ENCODE measurements at regions not wholly inside any gene's neighbourhood (a gene's known extent, or its start where the extent isn't known, plus 50 kb on each side); places are given as distances from the start of the nearest gene placed in this dataset.

GRCh38 chr5:83871533-83872395 lies 151.1 kb upstream of the HAPLN1 start:
- H3K4me2 ChIP-seq (replicated peaks; ENCODE audit: low read depth, low read length, poor library complexity, severe bottlenecking), result no peak overlapping the region
- ATAC-seq (ENCODE audit: low read depth), result no peak
- intact Hi-C loops (cut with micrococcal nuclease), result no loop called here
- no peaks in the 10 kb centered on the region for H3K27me3 ChIP-seq (replicated peaks in 1 of 4; ENCODE audit: control extremely low read depth in 1 of 4, control insufficient read depth in 3 of 4, insufficient read depth in 4 of 4, low read length in 3 of 4)
- H2AFZ ChIP-seq (ENCODE audit: insufficient read depth, low read depth, low read length, poor library complexity, severe bottlenecking), result no peak overlapping the region
- H3K4me1 ChIP-seq (ENCODE audit: control insufficient read depth in 2 of 2, insufficient read depth in 2 of 2, low read length in 2 of 2), result no peaks in the 10 kb centered on the region
- ChIA-PET POLR2A (no interaction called here), CTCF (no interaction called here)
- DNase-seq, result no peak
- no peaks in the 10 kb centered on the region for H4K20me1 ChIP-seq (ENCODE audit: control insufficient read depth, insufficient read depth, low read length, poor library complexity, severe bottlenecking)
- no peak overlapping the region for H3K27ac ChIP-seq (ENCODE audit: low read length in 2 of 2)
- no peak overlapping the region for H3K9ac ChIP-seq (ENCODE audit: low read length)
- WGBS (ENCODE audit: insufficient coverage), result 77% methylated on average over 2 of the region's 6 CpGs
- H3K4me3 ChIP-seq (ENCODE audit: control extremely low read depth in 1 of 5, extremely low read depth in 1 of 5, insufficient read depth in 1 of 5, low read depth in 2 of 5, low read length in 4 of 5), result no peak overlapping the region
- no peaks in the 10 kb centered on the region for H3K36me3 ChIP-seq (replicated peaks in 1 of 2; ENCODE audit: control extremely low read depth in 1 of 2, control insufficient read depth in 1 of 2, extremely low read depth in 1 of 2, insufficient read depth in 2 of 2, low read length in 1 of 2)
- H3K27ac Mint-ChIP-seq, result no peak overlapping the region
- no peaks in the 10 kb centered on the region for H3K4me1 Mint-ChIP-seq
- H3K4me3 Mint-ChIP-seq, result no peak overlapping the region
- no peaks in the 10 kb centered on the region for H3K27me3 Mint-ChIP-seq
- no peak for TF ChIP-seq CTCF (IDR thresholded peaks at IDR 0.05)
- TF ChIP-seq EZH2 (IDR thresholded peaks at IDR 0.05; ENCODE audit: borderline replicate concordance, insufficient read depth, low read depth, low read length, poor library complexity, severe bottlenecking), result no peak
- H3K79me2 ChIP-seq (ENCODE audit: control insufficient read depth, insufficient read depth, low read length), result no peaks in the 10 kb centered on the region
- peaks cover 2% of the 10 kb centered on the region for H3K9me3 Mint-ChIP-seq (ENCODE audit: insufficient read depth)
- H3K9me3 ChIP-seq (ENCODE audit: control extremely low read depth in 1 of 3, control insufficient read depth in 2 of 3, insufficient read depth in 1 of 3, low read length in 2 of 3), result no peaks in the 10 kb centered on the region

- H3K9me3 ChIP-seq (ENCODE audit: control extremely low read depth in 1 of 3, control insufficient read depth in 2 of 3, insufficient read depth in 1 of 3, low read length in 2 of 3), result no peaks in the 10 kb centered on the region
- no peak overlapping the region for H3K9ac ChIP-seq (ENCODE audit: low read length)
- intact Hi-C loops (cut with micrococcal nuclease), result no loop called here
- H3K4me3 ChIP-seq (ENCODE audit: control extremely low read depth in 1 of 5, extremely low read depth in 1 of 5, insufficient read depth in 1 of 5, low read depth in 2 of 5, low read length in 4 of 5), result no peak overlapping the region
- ChIA-PET CTCF (no interaction called here), POLR2A (no interaction called here)
- DNase-seq, result no peak
- no peaks in the 10 kb centered on the region for H4K20me1 ChIP-seq (ENCODE audit: control insufficient read depth, insufficient read depth, low read length, poor library complexity, severe bottlenecking)
- no peak overlapping the region for H3K4me2 ChIP-seq (replicated peaks; ENCODE audit: low read depth, low read length, poor library complexity, severe bottlenecking)
- no peak for ATAC-seq (ENCODE audit: low read depth)
- no peak overlapping the region for H2AFZ ChIP-seq (ENCODE audit: insufficient read depth, low read depth, low read length, poor library complexity, severe bottlenecking)
- H3K36me3 ChIP-seq (replicated peaks in 1 of 2; ENCODE audit: control extremely low read depth in 1 of 2, control insufficient read depth in 1 of 2, extremely low read depth in 1 of 2, insufficient read depth in 2 of 2, low read length in 1 of 2), result no peaks in the 10 kb centered on the region
- no peak for TF ChIP-seq CTCF (IDR thresholded peaks at IDR 0.05)
- TF ChIP-seq EZH2 (IDR thresholded peaks at IDR 0.05; ENCODE audit: borderline replicate concordance, insufficient read depth, low read depth, low read length, poor library complexity, severe bottlenecking), result no peak
- Mint-ChIP-seq H3K4me1 (no peaks in the 10 kb centered on the region), H3K4me3 (no peak overlapping the region), H3K27ac (no peak overlapping the region), H3K9me3 (ENCODE audit: insufficient read depth) (peaks cover 2% of the 10 kb centered on the region), H3K27me3 (no peaks in the 10 kb centered on the region)
- H3K27ac ChIP-seq (ENCODE audit: low read length in 2 of 2), result no peak overlapping the region
- H3K27me3 ChIP-seq (replicated peaks in 1 of 4; ENCODE audit: control extremely low read depth in 1 of 4, control insufficient read depth in 3 of 4, insufficient read depth in 4 of 4, low read length in 3 of 4), result no peaks in the 10 kb centered on the region
- H3K79me2 ChIP-seq (ENCODE audit: control insufficient read depth, insufficient read depth, low read length), result no peaks in the 10 kb centered on the region
- no peaks in the 10 kb centered on the region for H3K4me1 ChIP-seq (ENCODE audit: control insufficient read depth in 2 of 2, insufficient read depth in 2 of 2, low read length in 2 of 2)
These were observed 145.5 kb upstream of the HAPLN1 start for GRCh38 chr5:83866181-83866580.

All from B cell (primary cell).